Retinal pigment epithelial cell (primary cell): ENCODE measurements at regions not wholly inside any gene's neighbourhood (a gene's known extent, or its start where the extent isn't known, plus 50 kb on each side); places are given as distances from the start of the nearest gene placed in this dataset.

Source experiments
- DNase-seq: peaks from one replicate; pipeline ENCODE4 v3.0.0-alpha.2; 2010; ENCODE audit warnings: low read depth
- H3K4me3 ChIP-seq: 2 replicates; pipeline ENCODE4 v1.5.1; 2011; ENCODE audit warnings: mild to moderate bottlenecking, low read length, control low read depth, moderate library complexity
- CTCF ChIP-seq: conservative IDR thresholded peaks from 2 replicates; pipeline ENCODE4 v1.5.1; 2011; ENCODE audit warnings: low read depth, low read length, control low read depth, inconsistent platforms

- no peak for TF ChIP-seq CTCF
- no peak overlapping the region for H3K4me3 ChIP-seq
- DNase-seq = no peak
Measured at GRCh38 chr2:18133310-18133709, 254.8 kb downstream of the KCNS3 start.

- no peak for DNase-seq
- no peak overlapping the region for H3K4me3 ChIP-seq
- no peak for TF ChIP-seq CTCF
Measured at GRCh38 chr2:18132697-18133096, 254.2 kb downstream of the KCNS3 start.

GRCh38 chr2:18131761-18132160, 253.3 kb downstream of the KCNS3 start:
- DNase-seq = no peak
- TF ChIP-seq CTCF = no peak
- H3K4me3 ChIP-seq = no peak overlapping the region

GRCh38 chr2:18129348-18129747, 250.9 kb downstream of the KCNS3 start:
- no peak for TF ChIP-seq CTCF
- no peak overlapping the region for H3K4me3 ChIP-seq
- DNase-seq = no peak

GRCh38 chr2:18125303-18125702, 246.8 kb downstream of the KCNS3 start:
- no peak overlapping the region for H3K4me3 ChIP-seq
- TF ChIP-seq CTCF = no peak
- no peak for DNase-seq

- H3K4me3 ChIP-seq = no peak overlapping the region
- no peak for TF ChIP-seq CTCF
- DNase-seq = no peak
Measured at GRCh38 chr2:18124116-18124835, 245.8 kb downstream of the KCNS3 start.

- no peak overlapping the region for H3K4me3 ChIP-seq
- no peak for DNase-seq
- no peak for TF ChIP-seq CTCF
Measured at GRCh38 chr2:18123577-18123976, 245.1 kb downstream of the KCNS3 start.
